Trophoblast cell (in vitro differentiated cells and primary cell): ENCODE measurements at regions not wholly inside any gene's neighbourhood (a gene's known extent, or its start where the extent isn't known, plus 50 kb on each side); places are given as distances from the start of the nearest gene placed in this dataset.
A peak's percentile ranks its signal among the peaks of the same experiment; 100 is the strongest.

ENCODE experiments used
- DNase-seq, 2 donors: peaks; one replicate each; pipeline ENCODE4 v3.0.0-alpha.2; 2016
- H2AFZ ChIP-seq: 2 replicates; pipeline ENCODE4 v1.6.1; 2013; ENCODE audit warnings: low read length, moderate library complexity, mild to moderate bottlenecking; ENCODE audit not compliant: insufficient read depth, poor library complexity
- H2AK5ac ChIP-seq: 2 replicates; pipeline ENCODE4 v1.6.1; 2013; ENCODE audit warnings: mild to moderate bottlenecking, low read length
- H2BK120ac ChIP-seq: 2 replicates; pipeline ENCODE4 v1.6.1; 2013; ENCODE audit warnings: low read length, mild to moderate bottlenecking, moderate library complexity; ENCODE audit not compliant: insufficient read depth, poor library complexity
- H2BK12ac ChIP-seq: 2 replicates; pipeline ENCODE4 v1.6.1; 2013; ENCODE audit warnings: mild to moderate bottlenecking, low read length, moderate library complexity
- H2BK5ac ChIP-seq: 2 replicates; pipeline ENCODE4 v1.6.1; 2013; ENCODE audit warnings: low read length, low read depth, moderate library complexity, mild to moderate bottlenecking; ENCODE audit not compliant: poor library complexity
- H3K14ac ChIP-seq: 2 replicates; pipeline ENCODE4 v1.6.1; 2013; ENCODE audit warnings: mild to moderate bottlenecking, low read length
- H3K18ac ChIP-seq: 2 replicates; pipeline ENCODE4 v1.6.1; 2013; ENCODE audit warnings: mild to moderate bottlenecking, low read length
- H3K23ac ChIP-seq: 2 replicates; pipeline ENCODE4 v1.6.1; 2013; ENCODE audit warnings: low read length
- H3K27ac ChIP-seq: 2 replicates; pipeline ENCODE4 v1.5.1; 2013; ENCODE audit warnings: low read depth, mild to moderate bottlenecking, inconsistent platforms, low read length, moderate library complexity
- H3K27me3 ChIP-seq: 2 replicates; pipeline ENCODE4 v1.6.1; 2013; ENCODE audit warnings: inconsistent platforms, mild to moderate bottlenecking, low read length, moderate library complexity; ENCODE audit not compliant: insufficient read depth
- H3K36me3 ChIP-seq, 2 experiments: 1 replicate in 1 of 2; 2 replicates in 1 of 2; pipeline ENCODE4 v1.6.1; 2013; ENCODE audit warnings: low read length in 2 of 2, mild to moderate bottlenecking in 2 of 2, moderate library complexity in 1 of 2; ENCODE audit not compliant: insufficient read depth in 2 of 2, control insufficient read depth in 1 of 2
- H3K4ac ChIP-seq: 2 replicates; pipeline ENCODE4 v1.6.1; 2013; ENCODE audit warnings: low read depth, mild to moderate bottlenecking, low read length, moderate library complexity
- H3K4me1 ChIP-seq, 2 experiments: 1 replicate in 1 of 2; 2 replicates in 1 of 2; pipeline ENCODE4 v1.6.1; 2013; ENCODE audit warnings: low read length in 2 of 2, mild to moderate bottlenecking in 2 of 2, moderate library complexity in 1 of 2; ENCODE audit not compliant: insufficient read depth in 2 of 2, control insufficient read depth in 1 of 2
- H3K4me2 ChIP-seq: 2 replicates; pipeline ENCODE4 v1.6.1; 2013; ENCODE audit warnings: inconsistent platforms, mild to moderate bottlenecking, low read length, moderate library complexity
- H3K4me3 ChIP-seq: 2 replicates; pipeline ENCODE4 v1.5.1; 2013; ENCODE audit warnings: mild to moderate bottlenecking, low read depth, low read length, inconsistent platforms
- H3K79me1 ChIP-seq: one replicate; pipeline ENCODE4 v1.6.1; 2013; ENCODE audit warnings: low read length
- H3K79me2 ChIP-seq: 2 replicates; pipeline ENCODE4 v1.6.1; 2013; ENCODE audit warnings: low read length, mild to moderate bottlenecking; ENCODE audit not compliant: control insufficient read depth, insufficient read depth, poor library complexity
- H3K9ac ChIP-seq: 2 replicates; pipeline ENCODE4 v1.6.1; 2013; ENCODE audit warnings: mild to moderate bottlenecking, low read length
- H3K9me3 ChIP-seq: 2 replicates; pipeline ENCODE4 v1.6.1; 2013; ENCODE audit warnings: low read depth, mild to moderate bottlenecking, control low read depth, inconsistent platforms, low read length; ENCODE audit not compliant: insufficient read depth
- H4K12ac ChIP-seq: 2 replicates; pipeline ENCODE4 v1.6.1; 2013; ENCODE audit warnings: low read depth, mild to moderate bottlenecking, low read length, moderate library complexity
- H4K8ac ChIP-seq: 2 replicates; pipeline ENCODE4 v1.6.1; 2013; ENCODE audit warnings: low read depth, mild to moderate bottlenecking, low read length, moderate library complexity
- H4K91ac ChIP-seq: one replicate; pipeline ENCODE4 v1.6.1; 2013; ENCODE audit warnings: low read depth, mild to moderate bottlenecking, low read length, moderate library complexity
- WGBS: extraction: QIAGEN DNeasy Blood & Tissue Kit; methylation state at CpG from one replicate; pipeline ENCODE4 v1.1.7; 2013; ENCODE audit warnings: missing lambda C conversion rate; ENCODE audit not compliant: insufficient read length, insufficient coverage; ENCODE audit errors: extremely low coverage; 5-methylcytosine and 5-hydroxymethylcytosine counted together

DNA sequence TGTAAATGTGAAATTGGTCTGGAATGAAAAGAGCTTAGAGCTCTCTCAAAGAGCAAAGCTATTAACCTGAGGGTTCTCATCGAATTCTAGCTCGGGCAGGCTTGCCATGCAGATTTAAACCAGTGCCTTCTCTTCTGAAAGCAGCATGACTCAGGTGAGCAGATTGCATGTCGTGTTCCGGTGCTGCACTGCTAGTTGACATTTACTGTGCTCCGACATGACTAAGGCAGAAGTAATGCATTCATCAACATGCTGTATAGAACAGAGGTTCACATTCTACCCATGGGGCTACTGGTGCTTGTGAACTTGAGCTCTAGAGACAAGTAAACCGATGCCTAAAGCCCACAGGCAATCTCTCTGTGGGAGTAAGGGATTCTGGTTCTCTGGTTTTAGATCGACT is 947.7 kb downstream of the EFNB2 start:
- H2AFZ ChIP-seq, result no peak overlapping the region
- no peak overlapping the region for H3K27ac ChIP-seq
- H3K4me2 ChIP-seq, result no peak overlapping the region
- H4K8ac ChIP-seq, result no peak overlapping the region
- no peak overlapping the region for H3K14ac ChIP-seq
- no peak overlapping the region for H2AK5ac ChIP-seq
- peaks cover 1% of the 10 kb centered on the region for H3K79me2 ChIP-seq
- no peak overlapping the region for H3K18ac ChIP-seq
- H3K4me3 ChIP-seq, result no peak overlapping the region
- no peak overlapping the region for H3K9ac ChIP-seq
- H3K79me1 ChIP-seq, result peaks cover 11% of the 10 kb centered on the region
- H4K91ac ChIP-seq, result no peak overlapping the region
- no peaks in the 10 kb centered on the region for H3K27me3 ChIP-seq
- H2BK120ac ChIP-seq, result no peak overlapping the region
- DNase-seq, result peak; percentile 5 to 29
- peaks cover 4 to 11% of the 10 kb centered on the region in 2 experiments for H3K4me1 ChIP-seq
- no peak overlapping the region for H3K23ac ChIP-seq
- no peak overlapping the region for H2BK5ac ChIP-seq
- H3K36me3 ChIP-seq, result peaks cover 0 to 1% of the 10 kb centered on the region in 2 experiments
- H4K12ac ChIP-seq, result no peak overlapping the region
- no peak overlapping the region for H3K4ac ChIP-seq
- no CpG with 5 or more reads among the region's 7 CpGs for WGBS
- peaks cover 2% of the 10 kb centered on the region for H3K9me3 ChIP-seq
- no peak overlapping the region for H2BK12ac ChIP-seq

GRCh38 chr13:105579821-105580710 is 955.4 kb downstream of the EFNB2 start:
- H3K4me3 ChIP-seq, result no peak overlapping the region
- H3K36me3 ChIP-seq, result no peaks in the 10 kb centered on the region
- no peak for DNase-seq
- H4K12ac ChIP-seq, result no peak overlapping the region
- no peak overlapping the region for H2BK12ac ChIP-seq
- H3K14ac ChIP-seq, result no peak overlapping the region
- no CpG with 5 or more reads among the region's 2 CpGs for WGBS
- no peaks in the 10 kb centered on the region for H3K4me1 ChIP-seq
- H3K27ac ChIP-seq, result no peak overlapping the region
- H4K8ac ChIP-seq, result no peak overlapping the region
- H3K79me1 ChIP-seq, result no peaks in the 10 kb centered on the region
- no peak overlapping the region for H3K23ac ChIP-seq
- no peaks in the 10 kb centered on the region for H3K79me2 ChIP-seq
- no peak overlapping the region for H2BK5ac ChIP-seq
- no peak overlapping the region for H2BK120ac ChIP-seq
- H4K91ac ChIP-seq, result no peak overlapping the region
- H3K9ac ChIP-seq, result no peak overlapping the region
- H3K4ac ChIP-seq, result no peak overlapping the region
- no peak overlapping the region for H2AFZ ChIP-seq
- H3K9me3 ChIP-seq, result peaks cover under 1% of the 10 kb centered on the region
- no peak overlapping the region for H3K18ac ChIP-seq
- H2AK5ac ChIP-seq, result no peak overlapping the region
- H3K4me2 ChIP-seq, result no peak overlapping the region
- H3K27me3 ChIP-seq, result no peaks in the 10 kb centered on the region

GRCh38 chr13:105573136-105573535 is 962.3 kb downstream of the EFNB2 start:
- no peak overlapping the region for H3K27ac ChIP-seq
- no peak overlapping the region for H3K23ac ChIP-seq

GRCh38 chr13:105572401-105572800 is 963.1 kb downstream of the EFNB2 start:
- H3K27me3 ChIP-seq, result no peaks in the 10 kb centered on the region
- no peak overlapping the region for H4K8ac ChIP-seq
- H3K27ac ChIP-seq, result no peak overlapping the region
- no peak overlapping the region for H3K14ac ChIP-seq
- no peak overlapping the region for H4K91ac ChIP-seq
- no peak overlapping the region for H2BK120ac ChIP-seq
- WGBS, result no CpG with 5 or more reads among the region's 1 CpG
- no peak overlapping the region for H3K23ac ChIP-seq
- no peak overlapping the region for H2BK5ac ChIP-seq
- H3K9me3 ChIP-seq, result peaks cover 2% of the 10 kb centered on the region
- H3K4me3 ChIP-seq, result no peak overlapping the region
- H2AFZ ChIP-seq, result no peak overlapping the region
- no peak overlapping the region for H3K4ac ChIP-seq
- H3K4me2 ChIP-seq, result no peak overlapping the region
- H3K4me1 ChIP-seq, result no peaks in the 10 kb centered on the region
- no peak overlapping the region for H4K12ac ChIP-seq
- H3K9ac ChIP-seq, result no peak overlapping the region
- DNase-seq, result peak in 1 of 2 donors; percentile 48
- no peak overlapping the region for H2BK12ac ChIP-seq
- no peaks in the 10 kb centered on the region for H3K79me2 ChIP-seq
- H3K36me3 ChIP-seq, result no peaks in the 10 kb centered on the region
- H3K79me1 ChIP-seq, result no peaks in the 10 kb centered on the region
- H2AK5ac ChIP-seq, result no peak overlapping the region
- H3K18ac ChIP-seq, result no peak overlapping the region

More at GRCh38 chr13:105573136-105573535, 962.3 kb downstream of the EFNB2 start:
- no peak overlapping the region for H4K91ac ChIP-seq
- no peak overlapping the region for H4K8ac ChIP-seq
- no CpG with 5 or more reads among the region's 1 CpG for WGBS
- H2AK5ac ChIP-seq, result no peak overlapping the region
- peaks cover 2% of the 10 kb centered on the region for H3K9me3 ChIP-seq
- no peaks in the 10 kb centered on the region for H3K79me1 ChIP-seq
- no peak overlapping the region for H3K9ac ChIP-seq
- no peaks in the 10 kb centered on the region for H3K4me1 ChIP-seq
- no peak overlapping the region for H2BK12ac ChIP-seq
- H3K36me3 ChIP-seq, result no peaks in the 10 kb centered on the region
- no peak overlapping the region for H3K4me2 ChIP-seq
- no peak overlapping the region for H2AFZ ChIP-seq
- no peak overlapping the region for H2BK120ac ChIP-seq
- no peak overlapping the region for H3K4ac ChIP-seq
- no peak for DNase-seq
- no peaks in the 10 kb centered on the region for H3K27me3 ChIP-seq
- no peak overlapping the region for H3K18ac ChIP-seq
- H3K4me3 ChIP-seq, result no peak overlapping the region
- H3K14ac ChIP-seq, result no peak overlapping the region
- no peak overlapping the region for H4K12ac ChIP-seq
- no peak overlapping the region for H2BK5ac ChIP-seq
- no peaks in the 10 kb centered on the region for H3K79me2 ChIP-seq
